AG10803 (cell line): ENCODE measurements at regions not wholly inside any gene's neighbourhood (a gene's known extent, or its start where the extent isn't known, plus 50 kb on each side); places are given as distances from the start of the nearest gene placed in this dataset.

Experiments
- DNase-seq: peaks from one replicate; pipeline ENCODE4 v3.0.0; 2010; ENCODE audit warnings: low read depth
- H3K4me3 ChIP-seq: 2 replicates; pipeline ENCODE4 v1.5.1; 2011; ENCODE audit warnings: mild to moderate bottlenecking, low read length, control low read depth
- TF ChIP-seq, protein P1 (sequence below): conservative IDR thresholded peaks from 2 replicates; pipeline ENCODE4 v1.5.1; 2011; ENCODE audit warnings: mild to moderate bottlenecking, low read length, control low read depth, inconsistent platforms

DNA sequence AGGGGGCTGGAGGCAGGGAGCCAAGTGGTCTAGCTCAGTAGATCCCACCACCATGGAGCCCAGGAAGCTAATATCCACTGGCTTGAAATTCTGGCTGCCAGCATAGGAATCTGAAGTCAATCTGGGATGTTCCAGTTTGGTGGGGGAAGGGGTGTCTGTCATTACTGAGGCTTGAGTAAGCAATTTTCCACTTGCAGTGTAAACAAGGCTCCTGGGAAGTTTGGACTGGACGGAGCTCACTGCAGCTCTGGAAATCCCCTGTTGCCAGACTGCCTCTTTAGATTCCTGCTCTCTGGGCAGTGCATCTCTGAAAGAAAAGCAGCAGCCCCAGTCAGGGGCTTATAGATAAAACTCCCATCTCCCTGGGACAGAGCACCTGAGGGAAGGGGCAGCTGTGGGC is 349.2 kb upstream of the KLHL1 start:
- no peak for DNase-seq
- TF ChIP-seq, protein P1, sequence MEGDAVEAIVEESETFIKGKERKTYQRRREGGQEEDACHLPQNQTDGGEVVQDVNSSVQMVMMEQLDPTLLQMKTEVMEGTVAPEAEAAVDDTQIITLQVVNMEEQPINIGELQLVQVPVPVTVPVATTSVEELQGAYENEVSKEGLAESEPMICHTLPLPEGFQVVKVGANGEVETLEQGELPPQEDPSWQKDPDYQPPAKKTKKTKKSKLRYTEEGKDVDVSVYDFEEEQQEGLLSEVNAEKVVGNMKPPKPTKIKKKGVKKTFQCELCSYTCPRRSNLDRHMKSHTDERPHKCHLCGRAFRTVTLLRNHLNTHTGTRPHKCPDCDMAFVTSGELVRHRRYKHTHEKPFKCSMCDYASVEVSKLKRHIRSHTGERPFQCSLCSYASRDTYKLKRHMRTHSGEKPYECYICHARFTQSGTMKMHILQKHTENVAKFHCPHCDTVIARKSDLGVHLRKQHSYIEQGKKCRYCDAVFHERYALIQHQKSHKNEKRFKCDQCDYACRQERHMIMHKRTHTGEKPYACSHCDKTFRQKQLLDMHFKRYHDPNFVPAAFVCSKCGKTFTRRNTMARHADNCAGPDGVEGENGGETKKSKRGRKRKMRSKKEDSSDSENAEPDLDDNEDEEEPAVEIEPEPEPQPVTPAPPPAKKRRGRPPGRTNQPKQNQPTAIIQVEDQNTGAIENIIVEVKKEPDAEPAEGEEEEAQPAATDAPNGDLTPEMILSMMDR, result no peak
- no peak overlapping the region for H3K4me3 ChIP-seq

DNA sequence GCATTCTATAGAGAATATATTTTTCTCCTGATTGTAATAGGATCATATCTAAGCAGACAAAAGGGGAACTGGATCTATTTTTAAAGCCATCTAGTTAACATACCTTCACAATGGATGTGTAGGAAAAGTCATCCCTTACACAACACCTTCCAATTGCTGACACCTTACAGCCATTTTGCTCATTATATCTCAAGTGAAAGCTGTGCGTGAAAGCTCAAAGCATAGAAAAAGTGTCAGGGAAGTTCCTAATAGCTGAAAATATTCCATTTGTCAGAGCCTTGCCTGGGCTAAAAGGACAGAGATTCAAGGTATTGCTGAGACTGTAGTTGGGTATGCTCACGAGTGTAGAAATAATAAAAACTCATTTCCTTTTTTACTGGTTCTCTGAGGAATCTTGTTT is 340.6 kb upstream of the KLHL1 start:
- no peak for DNase-seq
- no peak overlapping the region for H3K4me3 ChIP-seq
- TF ChIP-seq, protein P1, result no peak

DNA sequence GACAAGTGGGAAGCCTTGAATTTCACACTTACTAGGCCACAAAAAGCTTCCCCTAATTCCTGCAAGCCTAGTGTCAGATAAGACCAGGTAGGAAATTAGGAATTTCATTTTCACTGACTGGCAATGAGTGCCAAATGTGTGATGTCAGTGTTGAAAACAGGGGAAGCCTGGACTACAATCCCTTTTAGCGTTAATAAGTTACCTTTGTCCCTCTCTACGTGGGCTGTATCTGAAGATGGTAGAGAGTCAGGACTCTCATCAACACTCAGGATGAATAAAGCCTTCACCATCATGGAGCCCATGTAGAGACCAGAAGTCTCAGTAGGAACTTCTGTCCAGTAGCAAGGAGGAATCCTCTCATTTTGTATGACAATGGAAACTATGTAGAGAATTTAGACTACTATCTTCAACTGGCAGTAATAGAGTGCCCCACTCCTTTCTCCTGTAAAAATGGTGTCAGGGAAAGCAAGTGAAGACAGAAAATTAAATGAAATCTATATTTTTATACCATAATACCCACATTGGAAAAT is 324.1 kb upstream of the KLHL1 start:
- no peak overlapping the region for H3K4me3 ChIP-seq
- TF ChIP-seq, protein P1, result no peak
- DNase-seq, result no peak

GRCh38 chr13:70430256-70430655 is 322.0 kb upstream of the KLHL1 start:
- H3K4me3 ChIP-seq, result no peak overlapping the region
- DNase-seq, result no peak
- TF ChIP-seq, protein P1, result no peak

GRCh38 chr13:70424928-70425327 is 316.7 kb upstream of the KLHL1 start:
- TF ChIP-seq, protein P1, result no peak
- H3K4me3 ChIP-seq, result no peak overlapping the region
- no peak for DNase-seq

- DNase-seq, result no peak
- TF ChIP-seq, protein P1, result no peak
These were observed 316.2 kb upstream of the KLHL1 start for GRCh38 chr13:70424428-70424827.

GRCh38 chr13:70415136-70415535 is 306.9 kb upstream of the KLHL1 start:
- H3K4me3 ChIP-seq, result no peak overlapping the region
- TF ChIP-seq, protein P1, result no peak
- no peak for DNase-seq

More at GRCh38 chr13:70424428-70424827, 316.2 kb upstream of the KLHL1 start:
- H3K4me3 ChIP-seq, result no peak overlapping the region
